ENCODE measurements at regions not wholly inside any gene's neighbourhood (a gene's known extent, or its start where the extent isn't known, plus 50 kb on each side); places are given as distances from the start of the nearest gene placed in this dataset.

- TF ChIP-seq CTCF (IDR thresholded peaks at IDR 0.05; ENCODE audit: poor library complexity), result no peak
- no peak for TF ChIP-seq EZH2 (IDR thresholded peaks at IDR 0.05; ENCODE audit: borderline replicate concordance)
Measured at GRCh38 chr4:152218576-152218975, 317.3 kb downstream of the FBXW7 start.

Measured in hepatocyte (in vitro differentiated cells).